ENCODE measurements at regions not wholly inside any gene's neighbourhood (a gene's known extent, or its start where the extent isn't known, plus 50 kb on each side); places are given as distances from the start of the nearest gene placed in this dataset.

- TF ChIP-seq, protein P1, sequence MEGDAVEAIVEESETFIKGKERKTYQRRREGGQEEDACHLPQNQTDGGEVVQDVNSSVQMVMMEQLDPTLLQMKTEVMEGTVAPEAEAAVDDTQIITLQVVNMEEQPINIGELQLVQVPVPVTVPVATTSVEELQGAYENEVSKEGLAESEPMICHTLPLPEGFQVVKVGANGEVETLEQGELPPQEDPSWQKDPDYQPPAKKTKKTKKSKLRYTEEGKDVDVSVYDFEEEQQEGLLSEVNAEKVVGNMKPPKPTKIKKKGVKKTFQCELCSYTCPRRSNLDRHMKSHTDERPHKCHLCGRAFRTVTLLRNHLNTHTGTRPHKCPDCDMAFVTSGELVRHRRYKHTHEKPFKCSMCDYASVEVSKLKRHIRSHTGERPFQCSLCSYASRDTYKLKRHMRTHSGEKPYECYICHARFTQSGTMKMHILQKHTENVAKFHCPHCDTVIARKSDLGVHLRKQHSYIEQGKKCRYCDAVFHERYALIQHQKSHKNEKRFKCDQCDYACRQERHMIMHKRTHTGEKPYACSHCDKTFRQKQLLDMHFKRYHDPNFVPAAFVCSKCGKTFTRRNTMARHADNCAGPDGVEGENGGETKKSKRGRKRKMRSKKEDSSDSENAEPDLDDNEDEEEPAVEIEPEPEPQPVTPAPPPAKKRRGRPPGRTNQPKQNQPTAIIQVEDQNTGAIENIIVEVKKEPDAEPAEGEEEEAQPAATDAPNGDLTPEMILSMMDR (IDR thresholded peaks at IDR 0.05), result no peak
- Histone ChIP-seq H3K27ac (no peak overlapping the region), H3K4me3 (no peak overlapping the region), H3K36me3 (no peaks in the 10 kb centered on the region), H3K4me1 (no peaks in the 10 kb centered on the region), H3K9me3 (peaks cover 0 to 10% (median 4%) of the 10 kb centered on the region in 3 donors), H3K27me3 (no peaks in the 10 kb centered on the region)
- DNase-seq, result no peak
- intact Hi-C loops (cut with DNase I; ENCODE audit: low total_unique reads), result no loop called here
Observed at GRCh38 chr5:167460449-167461020, 830.9 kb upstream of the WWC1 start.

- TF ChIP-seq, protein P1 (IDR thresholded peaks at IDR 0.05), result no peak
- Histone ChIP-seq H3K27me3 (no peaks in the 10 kb centered on the region), H3K27ac (no peak overlapping the region), H3K4me1 (no peaks in the 10 kb centered on the region), H3K9me3 (peaks cover 0 to 10% (median 4%) of the 10 kb centered on the region in 3 donors), H3K4me3 (no peak overlapping the region), H3K36me3 (no peaks in the 10 kb centered on the region)
- DNase-seq, result no peak
- intact Hi-C loops (cut with DNase I; ENCODE audit: low total_unique reads), result no loop called here
Observed at GRCh38 chr5:167463939-167464338, 827.5 kb upstream of the WWC1 start.

GRCh38 chr5:167466992-167467391 lies 824.5 kb upstream of the WWC1 start:
- H3K27me3 ChIP-seq, result no peaks in the 10 kb centered on the region
- no peaks in the 10 kb centered on the region for H3K4me1 ChIP-seq
- H3K9me3 ChIP-seq, result peaks cover 0 to 8% (median 4%) of the 10 kb centered on the region in 3 donors
- no peak for DNase-seq
- no peak overlapping the region for H3K27ac ChIP-seq
- TF ChIP-seq, protein P1 (IDR thresholded peaks at IDR 0.05), result no peak
- H3K4me3 ChIP-seq, result no peak overlapping the region
- intact Hi-C loops (cut with DNase I; ENCODE audit: low total_unique reads), result no loop called here
- no peaks in the 10 kb centered on the region for H3K36me3 ChIP-seq

- Histone ChIP-seq H3K36me3 (no peaks in the 10 kb centered on the region), H3K4me3 (no peak overlapping the region), H3K27me3 (no peaks in the 10 kb centered on the region), H3K4me1 (no peaks in the 10 kb centered on the region), H3K9me3 (no peaks in the 10 kb centered on the region), H3K27ac (no peak overlapping the region)
- TF ChIP-seq, protein P1 (IDR thresholded peaks at IDR 0.05), result no peak
- intact Hi-C loops (cut with DNase I; ENCODE audit: low total_unique reads), result no loop called here
- no peak for DNase-seq
Observed at GRCh38 chr5:167472566-167473108, 818.8 kb upstream of the WWC1 start.

- intact Hi-C loops (cut with DNase I; ENCODE audit: low total_unique reads), result no loop called here
- Histone ChIP-seq H3K27ac (no peak overlapping the region), H3K36me3 (no peaks in the 10 kb centered on the region), H3K27me3 (no peaks in the 10 kb centered on the region), H3K4me1 (no peaks in the 10 kb centered on the region), H3K9me3 (no peaks in the 10 kb centered on the region), H3K4me3 (no peak overlapping the region)
- TF ChIP-seq, protein P1 (IDR thresholded peaks at IDR 0.05), result no peak
- DNase-seq, result no peak
Observed at GRCh38 chr5:167478188-167478587, 813.3 kb upstream of the WWC1 start.

Data from tibial artery (tissue), 4 donors.